ENCODE measurements at regions not wholly inside any gene's neighbourhood (a gene's known extent, or its start where the extent isn't known, plus 50 kb on each side); places are given as distances from the start of the nearest gene placed in this dataset.
"Not testable (repeated sequence)": the region's sequence is repeated elsewhere in the genome, so short reads cannot be mapped to it uniquely, and the experiment has no call there.

GRCh38 chr2:95767531-95767930 lies 175.7 kb downstream of the TRIM43 start:
- H3K27me3 ChIP-seq (replicated peaks in 1 of 4; ENCODE audit: control insufficient read depth in 3 of 4, extremely low read depth in 1 of 4, insufficient read depth in 3 of 4, low read length in 3 of 4); H2BK5ac ChIP-seq (ENCODE audit: low read depth, low read length); H2BK12ac ChIP-seq (ENCODE audit: low read depth, low read length); H3K56ac ChIP-seq (replicated peaks; ENCODE audit: insufficient read length, low read depth, low read length); H3K23me2 ChIP-seq (ENCODE audit: low read depth, low read length); H3K79me2 ChIP-seq (ENCODE audit: control insufficient read depth in 1 of 2, insufficient read depth in 2 of 2, low read length in 2 of 2); H3K4me1 ChIP-seq (replicated peaks in 1 of 4; ENCODE audit: control insufficient read depth in 3 of 4, insufficient read depth in 4 of 4, low read length in 3 of 4); H3K4ac ChIP-seq (replicated peaks; ENCODE audit: insufficient read length, low read depth, low read length); H3K18ac ChIP-seq (ENCODE audit: extremely low read depth, low read length); H2AK5ac ChIP-seq (ENCODE audit: low read depth, low read length); DNase-seq (ENCODE audit: low read depth in 1 of 2, low spot score in 2 of 2); H3K4me2 ChIP-seq (ENCODE audit: insufficient read depth in 1 of 2, low read depth in 2 of 2, low read length in 2 of 2); H3K36me3 ChIP-seq (ENCODE audit: control insufficient read depth in 2 of 4, insufficient read depth in 4 of 4, low read length in 3 of 4); CTCF ChIA-PET (ENCODE audit: partially characterized antibody); H4K8ac ChIP-seq (ENCODE audit: extremely low read depth, insufficient read depth, low read length); H4K5ac ChIP-seq (ENCODE audit: insufficient read length, low read depth, low read length); H3K14ac ChIP-seq (ENCODE audit: insufficient read length); H2BK15ac ChIP-seq (ENCODE audit: low read length); H2BK20ac ChIP-seq (ENCODE audit: low read length); H3K9ac ChIP-seq (replicated peaks in 1 of 4; ENCODE audit: extremely low read depth in 1 of 4, low read depth in 3 of 4, low read length in 3 of 4); H3K4me3 ChIP-seq (ENCODE audit: extremely low read depth in 1 of 4, insufficient read depth in 2 of 4, low read depth in 3 of 4, low read length in 4 of 4); FAIRE-seq; H2BK120ac ChIP-seq (replicated peaks; ENCODE audit: low read depth, low read length); POLR2A ChIA-PET (ENCODE audit: partially characterized antibody); H2AFZ ChIP-seq (ENCODE audit: low read length); H3K79me1 ChIP-seq (ENCODE audit: low read depth, low read length); H4K20me1 ChIP-seq (replicated peaks in 1 of 2; ENCODE audit: control insufficient read depth in 1 of 2, insufficient read depth in 2 of 2, low read length in 2 of 2); H3K27ac ChIP-seq (ENCODE audit: low read depth, low read length); H4K91ac ChIP-seq (replicated peaks; ENCODE audit: insufficient read length, low read length); H3K23ac ChIP-seq (ENCODE audit: insufficient read length): not testable (repeated sequence)
- H3K9me3 ChIP-seq (ENCODE audit: insufficient read depth in 2 of 2, low read depth in 1 of 2, low read length in 1 of 2) = peaks cover 7 to 54% of the 10 kb centered on the region in 2 experiments; a peak in 3 of 4 replicates
- 57% methylated on average over 4 of the region's 4 CpGs; no CpG with 5 or more reads in 1 of the 2 experiments for WGBS, 2 experiments (ENCODE audit: extremely low coverage in 1 of 2, insufficient coverage in 1 of 2, insufficient read length in 1 of 2, insufficient replicate concordance in 2 of 2, low coverage in 1 of 2, low lambda C conversion rate in 2 of 2, missing lambda C conversion rate in 1 of 2)

GRCh38 chr2:95767950-95768349 lies 176.1 kb downstream of the TRIM43 start:
- H3K4me3 ChIP-seq (ENCODE audit: extremely low read depth in 1 of 4, insufficient read depth in 2 of 4, low read depth in 3 of 4, low read length in 4 of 4); H4K20me1 ChIP-seq (replicated peaks in 1 of 2; ENCODE audit: control insufficient read depth in 1 of 2, insufficient read depth in 2 of 2, low read length in 2 of 2); H3K4me2 ChIP-seq (ENCODE audit: insufficient read depth in 1 of 2, low read depth in 2 of 2, low read length in 2 of 2); H3K79me1 ChIP-seq (ENCODE audit: low read depth, low read length); H4K8ac ChIP-seq (ENCODE audit: extremely low read depth, insufficient read depth, low read length); H3K14ac ChIP-seq (ENCODE audit: insufficient read length); H4K5ac ChIP-seq (ENCODE audit: insufficient read length, low read depth, low read length); POLR2A ChIA-PET (ENCODE audit: partially characterized antibody); H3K4me1 ChIP-seq (replicated peaks in 1 of 4; ENCODE audit: control insufficient read depth in 3 of 4, insufficient read depth in 4 of 4, low read length in 3 of 4); H3K36me3 ChIP-seq (ENCODE audit: control insufficient read depth in 2 of 4, insufficient read depth in 4 of 4, low read length in 3 of 4); H3K9ac ChIP-seq (replicated peaks in 1 of 4; ENCODE audit: extremely low read depth in 1 of 4, low read depth in 3 of 4, low read length in 3 of 4); H3K27ac ChIP-seq (ENCODE audit: low read depth, low read length); H2AFZ ChIP-seq (ENCODE audit: low read length); H3K27me3 ChIP-seq (replicated peaks in 1 of 4; ENCODE audit: control insufficient read depth in 3 of 4, extremely low read depth in 1 of 4, insufficient read depth in 3 of 4, low read length in 3 of 4); H3K79me2 ChIP-seq (ENCODE audit: control insufficient read depth in 1 of 2, insufficient read depth in 2 of 2, low read length in 2 of 2); H3K23me2 ChIP-seq (ENCODE audit: low read depth, low read length); H2BK5ac ChIP-seq (ENCODE audit: low read depth, low read length); H2BK15ac ChIP-seq (ENCODE audit: low read length); H2BK120ac ChIP-seq (replicated peaks; ENCODE audit: low read depth, low read length); H3K4ac ChIP-seq (replicated peaks; ENCODE audit: insufficient read length, low read depth, low read length); H3K23ac ChIP-seq (ENCODE audit: insufficient read length); DNase-seq (ENCODE audit: low read depth in 1 of 2, low spot score in 2 of 2); H3K56ac ChIP-seq (replicated peaks; ENCODE audit: insufficient read length, low read depth, low read length); H2BK20ac ChIP-seq (ENCODE audit: low read length); H3K18ac ChIP-seq (ENCODE audit: extremely low read depth, low read length); FAIRE-seq; H2AK5ac ChIP-seq (ENCODE audit: low read depth, low read length); H4K91ac ChIP-seq (replicated peaks; ENCODE audit: insufficient read length, low read length); H2BK12ac ChIP-seq (ENCODE audit: low read depth, low read length); CTCF ChIA-PET (ENCODE audit: partially characterized antibody): not testable (repeated sequence)
- peaks cover 7 to 50% of the 10 kb centered on the region in 2 experiments; a peak in 3 of 4 replicates for H3K9me3 ChIP-seq (ENCODE audit: insufficient read depth in 2 of 2, low read depth in 1 of 2, low read length in 1 of 2)
- WGBS, 2 experiments (ENCODE audit: extremely low coverage in 1 of 2, insufficient coverage in 1 of 2, insufficient read length in 1 of 2, insufficient replicate concordance in 2 of 2, low coverage in 1 of 2, low lambda C conversion rate in 2 of 2, missing lambda C conversion rate in 1 of 2) = 68% methylated on average over 2 of the region's 3 CpGs; no CpG with 5 or more reads in 1 of the 2 experiments

Data from H1 (cell line).